Spleen (tissue), 7 donors: ENCODE measurements at regions not wholly inside any gene's neighbourhood (a gene's known extent, or its start where the extent isn't known, plus 50 kb on each side); places are given as distances from the start of the nearest gene placed in this dataset.
"Not testable (repeated sequence)": the region's sequence is repeated elsewhere in the genome, so short reads cannot be mapped to it uniquely, and the experiment has no call there.

Source experiments
- POLR2A ChIP-seq, 3 donors: fragments of 450-650 bp; IDR thresholded peaks; one replicate each; pipeline ENCODE4 v1.5.1; 2017; ENCODE audit warnings: antibody characterized with exemption in 3 of 3, mild to moderate bottlenecking in 1 of 3
- POLR2AphosphoS5 ChIP-seq, 3 donors: sonication (generic); formaldehyde crosslinking; IDR thresholded peaks; one replicate each; pipeline ENCODE4 v1.5.1; 2017; ENCODE audit warnings: antibody characterized with exemption in 3 of 3
- TF ChIP-seq, protein P1 (sequence below), 11 experiments: fragments of 200-600 bp in 7 of 11; fragments of 450-650 bp in 4 of 11; sonication (generic) in 4 of 11; IDR thresholded peaks in 8 of 11; conservative IDR thresholded peaks in 3 of 11; 1 replicate in 7 of 11; 2 replicates in 4 of 11; pipeline versions ENCODE4 v1.4.0 to v1.8.0; 2016 to 2021; ENCODE audit warnings: antibody characterized with exemption in 11 of 11, inconsistent platforms in 4 of 11, mild to moderate bottlenecking in 1 of 11
- donor health status: DM: no; HTN: no; CAD: no; lungs with moderate emphysema.
- donor health status: DM: no; HTN: no; CAD: no.
- donor health status: DM: no; HTN: no; CAD: no.

DNA sequence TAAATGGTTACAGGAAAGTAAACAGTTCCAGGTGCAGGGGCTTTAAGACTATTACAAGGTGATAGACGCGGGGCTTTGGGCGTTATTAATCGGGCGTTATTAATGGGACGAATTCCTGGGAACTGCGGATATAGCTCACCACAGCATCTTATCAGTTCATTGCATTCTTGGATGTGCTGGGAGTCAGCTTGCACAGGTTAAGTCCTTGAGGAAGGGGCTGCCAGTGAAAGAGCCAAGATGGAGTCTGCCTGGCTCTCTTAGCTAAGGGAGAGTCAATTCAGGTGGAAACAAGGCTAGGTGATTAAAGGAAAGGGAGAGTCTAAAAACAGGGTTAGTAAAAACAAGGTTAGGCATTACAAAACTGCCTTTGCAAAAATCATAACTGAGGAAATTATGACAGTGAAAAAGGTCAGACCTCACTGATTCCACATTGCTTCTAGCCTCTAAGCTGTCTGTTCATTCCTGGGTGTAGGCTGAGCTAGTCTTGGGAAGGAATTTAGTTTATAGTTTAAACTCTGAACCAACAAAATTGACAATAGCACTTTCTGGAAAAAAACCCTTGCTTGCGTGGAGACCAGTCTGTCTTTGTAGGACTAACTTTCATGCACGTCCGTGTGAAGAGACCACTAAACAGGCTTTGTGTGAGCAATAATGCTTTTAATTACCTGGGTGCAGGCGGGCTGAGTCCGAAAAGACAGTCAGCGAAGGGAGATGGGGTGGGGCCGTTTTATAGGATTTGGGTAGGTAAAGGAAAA is 85.1 kb upstream of the MSH6 start:
- TF ChIP-seq, protein P1, sequence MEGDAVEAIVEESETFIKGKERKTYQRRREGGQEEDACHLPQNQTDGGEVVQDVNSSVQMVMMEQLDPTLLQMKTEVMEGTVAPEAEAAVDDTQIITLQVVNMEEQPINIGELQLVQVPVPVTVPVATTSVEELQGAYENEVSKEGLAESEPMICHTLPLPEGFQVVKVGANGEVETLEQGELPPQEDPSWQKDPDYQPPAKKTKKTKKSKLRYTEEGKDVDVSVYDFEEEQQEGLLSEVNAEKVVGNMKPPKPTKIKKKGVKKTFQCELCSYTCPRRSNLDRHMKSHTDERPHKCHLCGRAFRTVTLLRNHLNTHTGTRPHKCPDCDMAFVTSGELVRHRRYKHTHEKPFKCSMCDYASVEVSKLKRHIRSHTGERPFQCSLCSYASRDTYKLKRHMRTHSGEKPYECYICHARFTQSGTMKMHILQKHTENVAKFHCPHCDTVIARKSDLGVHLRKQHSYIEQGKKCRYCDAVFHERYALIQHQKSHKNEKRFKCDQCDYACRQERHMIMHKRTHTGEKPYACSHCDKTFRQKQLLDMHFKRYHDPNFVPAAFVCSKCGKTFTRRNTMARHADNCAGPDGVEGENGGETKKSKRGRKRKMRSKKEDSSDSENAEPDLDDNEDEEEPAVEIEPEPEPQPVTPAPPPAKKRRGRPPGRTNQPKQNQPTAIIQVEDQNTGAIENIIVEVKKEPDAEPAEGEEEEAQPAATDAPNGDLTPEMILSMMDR (IDR thresholded peaks at IDR 0.05 in 8 of 11, conservative IDR thresholded peaks at IDR 0.05 in 3 of 11): not testable (repeated sequence)
- TF ChIP-seq POLR2A, POLR2AphosphoS5 (IDR thresholded peaks at IDR 0.05): not testable (repeated sequence)
